ENCODE measurements at regions not wholly inside any gene's neighbourhood (a gene's known extent, or its start where the extent isn't known, plus 50 kb on each side); places are given as distances from the start of the nearest gene placed in this dataset.

DNA sequence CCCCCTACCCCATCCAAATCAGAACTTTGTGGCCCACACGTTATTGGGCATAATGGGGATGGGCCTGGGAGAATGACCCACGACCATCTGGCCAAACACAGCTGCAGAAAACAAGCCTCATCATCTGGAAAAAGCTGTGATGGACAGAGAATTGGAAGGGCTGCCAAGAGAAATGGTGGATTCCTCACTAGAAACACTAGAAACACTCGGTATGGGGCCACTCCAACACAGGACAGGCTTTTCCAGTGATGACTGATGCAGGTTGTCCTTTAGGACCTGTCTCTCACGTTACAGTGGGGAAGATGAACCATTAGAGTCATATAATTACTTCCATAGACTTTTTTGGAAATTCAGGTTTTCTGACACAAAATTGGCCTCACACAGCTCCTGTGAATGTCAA is 172.4 kb upstream of the TARS1 start (continued):
- no peak for TF ChIP-seq MAX (IDR thresholded peaks at IDR 0.05; ENCODE audit: low read depth)
- no peak for TF ChIP-seq POLR2AphosphoS5 (IDR thresholded peaks at IDR 0.05; ENCODE audit: low read depth, low read length)

- Histone ChIP-seq H3K79me2 (ENCODE audit: insufficient read depth) (no peaks in the 10 kb centered on the region), H4K20me1 (ENCODE audit: insufficient read depth) (no peaks in the 10 kb centered on the region), H3K4me1 (ENCODE audit: control insufficient read depth in 1 of 2, insufficient read depth in 2 of 2, low read depth in 1 of 2, low read length in 1 of 2) (peaks cover 0 to 11% of the 10 kb centered on the region in 2 experiments; a peak in 3 of 4 replicates), H3K9me2 (no peaks in the 10 kb centered on the region), H3K9me3 (no peaks in the 10 kb centered on the region), H3K27me3 (ENCODE audit: insufficient read depth) (no peaks in the 10 kb centered on the region), H2AFZ (ENCODE audit: low read depth) (peak overlapping the region; percentile 64), H3K4me3 (ENCODE audit: low read depth in 2 of 2, low read length in 1 of 2) (no peak overlapping the region), H3F3A (replicated peaks; ENCODE audit: insufficient read depth) (peaks cover 23% of the 10 kb centered on the region), H3K27ac (ENCODE audit: low read depth in 2 of 2, low read length in 1 of 2) (peak overlapping the region in 1 of 2 experiments; percentile 97; a peak in 2 of 4 replicates), H3K36me3 (replicated peaks in 1 of 2; ENCODE audit: control insufficient read depth in 1 of 2, insufficient read depth in 2 of 2, low read length in 1 of 2) (no peaks in the 10 kb centered on the region), H3K9ac (no peak overlapping the region; the same call in 1 of the 2 replicates), H3K4me2 (no peak overlapping the region)
- ChIA-PET CTCF (no interaction called here), POLR2A (no interaction called here)
- 36% methylated on average over 1 of the region's 1 CpG for WGBS (ENCODE audit: low lambda C conversion rate)
- TF ChIP-seq, protein P1, sequence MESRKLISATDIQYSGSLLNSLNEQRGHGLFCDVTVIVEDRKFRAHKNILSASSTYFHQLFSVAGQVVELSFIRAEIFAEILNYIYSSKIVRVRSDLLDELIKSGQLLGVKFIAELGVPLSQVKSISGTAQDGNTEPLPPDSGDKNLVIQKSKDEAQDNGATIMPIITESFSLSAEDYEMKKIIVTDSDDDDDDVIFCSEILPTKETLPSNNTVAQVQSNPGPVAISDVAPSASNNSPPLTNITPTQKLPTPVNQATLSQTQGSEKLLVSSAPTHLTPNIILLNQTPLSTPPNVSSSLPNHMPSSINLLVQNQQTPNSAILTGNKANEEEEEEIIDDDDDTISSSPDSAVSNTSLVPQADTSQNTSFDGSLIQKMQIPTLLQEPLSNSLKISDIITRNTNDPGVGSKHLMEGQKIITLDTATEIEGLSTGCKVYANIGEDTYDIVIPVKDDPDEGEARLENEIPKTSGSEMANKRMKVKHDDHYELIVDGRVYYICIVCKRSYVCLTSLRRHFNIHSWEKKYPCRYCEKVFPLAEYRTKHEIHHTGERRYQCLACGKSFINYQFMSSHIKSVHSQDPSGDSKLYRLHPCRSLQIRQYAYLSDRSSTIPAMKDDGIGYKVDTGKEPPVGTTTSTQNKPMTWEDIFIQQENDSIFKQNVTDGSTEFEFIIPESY (IDR thresholded peaks at IDR 0.05; ENCODE audit: borderline replicate concordance, low read depth) = no peak
- DNase-seq = no peak
Measured at GRCh38 chr5:33270671-33271070, 170.1 kb upstream of the TARS1 start.

GRCh38 chr5:33271606-33272005 is 169.2 kb upstream of the TARS1 start:
- Histone ChIP-seq H3K4me1 (ENCODE audit: control insufficient read depth in 1 of 2, insufficient read depth in 2 of 2, low read depth in 1 of 2, low read length in 1 of 2) (peaks cover 0 to 20% of the 10 kb centered on the region in 2 experiments; a peak in 3 of 4 replicates), H3K27me3 (ENCODE audit: insufficient read depth) (no peaks in the 10 kb centered on the region), H3K9ac (peak overlapping the region; percentile 59; the same call in 1 of the 2 replicates), H3F3A (replicated peaks; ENCODE audit: insufficient read depth) (peaks cover 33% of the 10 kb centered on the region), H3K4me2 (no peak overlapping the region), H3K4me3 (ENCODE audit: low read depth in 2 of 2, low read length in 1 of 2) (no peak overlapping the region), H3K9me2 (no peaks in the 10 kb centered on the region), H3K79me2 (ENCODE audit: insufficient read depth) (no peaks in the 10 kb centered on the region), H4K20me1 (ENCODE audit: insufficient read depth) (no peaks in the 10 kb centered on the region), H2AFZ (ENCODE audit: low read depth) (0 out of 2 replicates have a peak overlapping the region, but pooled peaks have one; percentile 64), H3K36me3 (replicated peaks in 1 of 2; ENCODE audit: control insufficient read depth in 1 of 2, insufficient read depth in 2 of 2, low read length in 1 of 2) (no peaks in the 10 kb centered on the region), H3K9me3 (no peaks in the 10 kb centered on the region), H3K27ac (ENCODE audit: low read depth in 2 of 2, low read length in 1 of 2) (peak overlapping the region; percentile 60 to 97; a peak in 3 of 4 replicates)
- ChIA-PET CTCF (interaction anchor here (1.0 kb wide), 1 partner anchor 27 kb away, joined by 3 read pairs; no protein-coding TSS in a partner anchor), POLR2A (no interaction called here)
- WGBS (ENCODE audit: low lambda C conversion rate) = 40% methylated on average over 1 of the region's 1 CpG
- TF ChIP-seq TCF12 (IDR thresholded peaks at IDR 0.05) (0 out of 2 replicates have a peak, but pooled peaks have one; percentile 8), EP300 (IDR thresholded peaks at IDR 0.05; ENCODE audit: borderline replicate concordance in 1 of 2, low read depth in 1 of 2, low read length in 1 of 2) (peak in 1 of 2 experiments; percentile 14; a peak in 1 of 4 replicates), FOSL2 (IDR thresholded peaks at IDR 0.05; ENCODE audit: borderline replicate concordance, low read depth) (0 out of 2 replicates have a peak, but pooled peaks have one; percentile 6), PBX3 (IDR thresholded peaks at IDR 0.05) (peak; percentile 56), MXI1 (IDR thresholded peaks at IDR 0.05; ENCODE audit: low read depth, low read length) (no peak)
- DNase-seq = no peak
